Type B pancreatic cell (in vitro differentiated cells): ENCODE measurements at regions not wholly inside any gene's neighbourhood (a gene's known extent, or its start where the extent isn't known, plus 50 kb on each side); places are given as distances from the start of the nearest gene placed in this dataset.

ENCODE experiments used
- DNase-seq: peaks from one replicate; pipeline ENCODE4 v3.0.0; 2021; ENCODE audit warnings: mixed read lengths; ENCODE audit not compliant: unreplicated experiment; ENCODE audit errors: extremely low spot score
- H3K27ac Mint-ChIP-seq: 2 replicates; pipeline ENCODE4 v1.8.0; 2021; ENCODE audit warnings: mild to moderate bottlenecking, mixed read lengths
- H3K27me3 Mint-ChIP-seq: 2 replicates; pipeline ENCODE4 v1.8.0; 2021; ENCODE audit warnings: mixed read lengths
- H3K36me3 Mint-ChIP-seq: 2 replicates; pipeline ENCODE4 v1.8.0; 2021; ENCODE audit warnings: mixed read lengths
- H3K4me1 Mint-ChIP-seq: one replicate; pipeline ENCODE4 v1.8.0; 2021; ENCODE audit warnings: mixed read lengths; ENCODE audit not compliant: unreplicated experiment
- H3K4me3 Mint-ChIP-seq: 2 replicates; pipeline ENCODE4 v1.8.0; 2021; ENCODE audit warnings: mild to moderate bottlenecking, mixed read lengths
- H3K9me3 Mint-ChIP-seq: 2 replicates; pipeline ENCODE4 v1.8.0; 2021; ENCODE audit warnings: mixed read lengths
- CTCF ChIP-seq: fragments of 200-600 bp; sonication (generic); conservative IDR thresholded peaks from 2 replicates; pipeline ENCODE4 v1.5.0; 2021; ENCODE audit warnings: antibody characterized with exemption, mild to moderate bottlenecking

GRCh38 chr4:17316566-17316965, 195.3 kb downstream of the QDPR start:
- Mint-ChIP-seq H3K27ac (no peak overlapping the region), H3K27me3 (no peaks in the 10 kb centered on the region), H3K4me3 (no peak overlapping the region), H3K36me3 (no peaks in the 10 kb centered on the region), H3K4me1 (no peaks in the 10 kb centered on the region), H3K9me3 (peaks cover 4% of the 10 kb centered on the region)
- TF ChIP-seq CTCF: no peak
- no peak for DNase-seq

DNA sequence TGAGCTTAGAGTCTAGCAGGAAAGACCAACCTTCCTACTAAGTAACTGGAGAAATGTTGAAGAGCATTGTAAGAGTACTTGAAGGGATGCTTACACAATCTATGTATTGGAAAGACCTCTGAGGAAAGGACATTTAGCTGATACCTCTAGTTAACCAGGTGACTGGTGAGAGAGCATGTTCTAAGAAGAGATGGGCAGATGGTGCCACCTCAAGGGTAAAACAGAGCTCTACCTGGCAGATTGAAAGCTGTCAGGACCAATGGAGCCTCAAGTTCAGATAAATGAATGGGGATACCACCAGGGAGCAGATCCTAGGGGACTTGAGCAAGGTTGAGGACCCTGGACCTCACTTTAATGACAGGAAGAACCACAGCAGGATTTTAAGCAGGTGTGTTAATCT, 196.4 kb downstream of the QDPR start:
- Mint-ChIP-seq H3K9me3 (no peaks in the 10 kb centered on the region), H3K27ac (no peak overlapping the region), H3K27me3 (no peaks in the 10 kb centered on the region), H3K4me3 (no peak overlapping the region), H3K36me3 (no peaks in the 10 kb centered on the region), H3K4me1 (no peaks in the 10 kb centered on the region)
- no peak for DNase-seq
- TF ChIP-seq CTCF: no peak

GRCh38 chr4:17313194-17313593, 198.7 kb downstream of the QDPR start:
- DNase-seq: no peak
- no peak overlapping the region for H3K4me3 Mint-ChIP-seq
- H3K36me3 Mint-ChIP-seq: no peaks in the 10 kb centered on the region
- no peak for TF ChIP-seq CTCF
- H3K27ac Mint-ChIP-seq: no peak overlapping the region
- H3K4me1 Mint-ChIP-seq: no peaks in the 10 kb centered on the region
- H3K27me3 Mint-ChIP-seq: no peaks in the 10 kb centered on the region
- H3K9me3 Mint-ChIP-seq: no peaks in the 10 kb centered on the region

DNA sequence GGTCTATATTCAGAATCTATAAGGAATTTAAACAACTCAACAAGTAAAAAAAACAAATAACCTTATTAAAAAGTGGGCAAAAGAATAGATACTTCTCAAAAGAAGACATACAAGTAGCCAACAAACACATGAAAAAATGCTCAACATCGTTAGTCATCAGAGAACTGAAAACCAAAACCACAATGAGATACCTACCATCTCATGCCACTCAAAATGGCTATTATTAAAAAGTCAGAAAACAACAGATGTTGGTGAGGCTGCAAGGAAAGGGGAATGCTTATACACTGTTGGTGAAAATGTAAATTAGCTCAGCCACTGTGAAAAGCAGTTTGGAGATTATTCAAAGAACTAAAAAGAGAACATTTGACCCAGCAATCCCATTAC, 201.6 kb downstream of the QDPR start:
- Mint-ChIP-seq H3K4me1 (no peaks in the 10 kb centered on the region), H3K27me3 (no peaks in the 10 kb centered on the region), H3K4me3 (no peak overlapping the region), H3K9me3 (no peaks in the 10 kb centered on the region), H3K27ac (no peak overlapping the region), H3K36me3 (no peaks in the 10 kb centered on the region)
- no peak for DNase-seq
- TF ChIP-seq CTCF: no peak

GRCh38 chr4:17309567-17310268, 202.2 kb downstream of the QDPR start:
- H3K36me3 Mint-ChIP-seq: no peaks in the 10 kb centered on the region
- TF ChIP-seq CTCF: no peak
- DNase-seq: no peak
- no peaks in the 10 kb centered on the region for H3K27me3 Mint-ChIP-seq
- no peaks in the 10 kb centered on the region for H3K9me3 Mint-ChIP-seq
- H3K4me3 Mint-ChIP-seq: no peak overlapping the region
- H3K4me1 Mint-ChIP-seq: no peaks in the 10 kb centered on the region
- no peak overlapping the region for H3K27ac Mint-ChIP-seq

- H3K4me1 Mint-ChIP-seq: peaks cover 5% of the 10 kb centered on the region
- no peaks in the 10 kb centered on the region for H3K9me3 Mint-ChIP-seq
- TF ChIP-seq CTCF: no peak
- no peak for DNase-seq
- no peaks in the 10 kb centered on the region for H3K36me3 Mint-ChIP-seq
- H3K4me3 Mint-ChIP-seq: no peak overlapping the region
- H3K27ac Mint-ChIP-seq: no peak overlapping the region
- H3K27me3 Mint-ChIP-seq: no peaks in the 10 kb centered on the region
Measured at GRCh38 chr4:17301869-17302268, 210.0 kb downstream of the QDPR start.
